AML-193 (cell line): ENCODE measurements at regions not wholly inside any gene's neighbourhood (a gene's known extent, or its start where the extent isn't known, plus 50 kb on each side); places are given as distances from the start of the nearest gene placed in this dataset.

Experiments used
- DNase-seq, 2 experiments: peaks; one replicate each; lab custom pipeline; 2025; lab: John Stamatoyannopoulos, UW

GRCh38 chr2:193561054-193561453 lies 1366.3 kb upstream of the TMEFF2 start:
- no peak for DNase-seq

GRCh38 chr2:193556766-193557470 lies 1362.2 kb upstream of the TMEFF2 start:
- DNase-seq, result no peak

- peak; percentile 33 to 41 for DNase-seq
Observed at GRCh38 chr2:193549661-193550060, 1354.9 kb upstream of the TMEFF2 start.

GRCh38 chr2:193542762-193543161 lies 1348.0 kb upstream of the TMEFF2 start:
- no peak for DNase-seq

GRCh38 chr2:193539188-193539587 lies 1344.5 kb upstream of the TMEFF2 start:
- no peak for DNase-seq

GRCh38 chr2:193538061-193538460 lies 1343.3 kb upstream of the TMEFF2 start:
- no peak for DNase-seq

GRCh38 chr2:193537531-193537930 lies 1342.8 kb upstream of the TMEFF2 start:
- DNase-seq, result no peak

- no peak for DNase-seq
Observed at GRCh38 chr2:193528458-193528857, 1333.7 kb upstream of the TMEFF2 start.

GRCh38 chr2:193527146-193527545 lies 1332.4 kb upstream of the TMEFF2 start:
- no peak for DNase-seq

- no peak for DNase-seq
Observed at GRCh38 chr2:193523662-193524061, 1328.9 kb upstream of the TMEFF2 start.

- DNase-seq, result no peak
Observed at GRCh38 chr2:193521523-193521922, 1326.8 kb upstream of the TMEFF2 start.

- DNase-seq, result no peak
Observed at GRCh38 chr2:193520709-193521458, 1326.2 kb upstream of the TMEFF2 start.

- DNase-seq, result no peak
Observed at GRCh38 chr2:193518041-193518817, 1323.5 kb upstream of the TMEFF2 start.

- no peak for DNase-seq
Observed at GRCh38 chr2:193517615-193518014, 1322.9 kb upstream of the TMEFF2 start.

- no peak for DNase-seq
Observed at GRCh38 chr2:193506035-193506434, 1311.3 kb upstream of the TMEFF2 start.

- no peak for DNase-seq
Observed at GRCh38 chr2:193505620-193506019, 1310.9 kb upstream of the TMEFF2 start.

GRCh38 chr2:193502363-193503035 lies 1307.8 kb upstream of the TMEFF2 start:
- no peak for DNase-seq

- no peak for DNase-seq
Observed at GRCh38 chr2:193496786-193497185, 1302.1 kb upstream of the TMEFF2 start.

GRCh38 chr2:193482557-193482956 lies 1287.8 kb upstream of the TMEFF2 start:
- no peak for DNase-seq

- no peak for DNase-seq
Observed at GRCh38 chr2:193480187-193480586, 1285.5 kb upstream of the TMEFF2 start.

- DNase-seq, result no peak
Observed at GRCh38 chr2:193476171-193476800, 1281.6 kb upstream of the TMEFF2 start.

GRCh38 chr2:193475038-193475437 lies 1280.3 kb upstream of the TMEFF2 start:
- DNase-seq, result no peak
